Cardiac septum (tissue), 1 donor: ENCODE measurements at regions not wholly inside any gene's neighbourhood (a gene's known extent, or its start where the extent isn't known, plus 50 kb on each side); places are given as distances from the start of the nearest gene placed in this dataset.
"Not testable (repeated sequence)": the region's sequence is repeated elsewhere in the genome, so short reads cannot be mapped to it uniquely, and the experiment has no call there.

ENCODE experiments used
- DNase-seq: peaks from one replicate; pipeline ENCODE4 v3.0.0-alpha.2; 2020; ENCODE audit warnings: low spot score
- intact Hi-C: fragments of 100-400 bp; cut with DNase I; formaldehyde crosslinking; loops from one replicate; pipeline ENCODE4 v1.14.0; 2022
- donor health status: DM: no; HTN: no; CAD: no.

DNA sequence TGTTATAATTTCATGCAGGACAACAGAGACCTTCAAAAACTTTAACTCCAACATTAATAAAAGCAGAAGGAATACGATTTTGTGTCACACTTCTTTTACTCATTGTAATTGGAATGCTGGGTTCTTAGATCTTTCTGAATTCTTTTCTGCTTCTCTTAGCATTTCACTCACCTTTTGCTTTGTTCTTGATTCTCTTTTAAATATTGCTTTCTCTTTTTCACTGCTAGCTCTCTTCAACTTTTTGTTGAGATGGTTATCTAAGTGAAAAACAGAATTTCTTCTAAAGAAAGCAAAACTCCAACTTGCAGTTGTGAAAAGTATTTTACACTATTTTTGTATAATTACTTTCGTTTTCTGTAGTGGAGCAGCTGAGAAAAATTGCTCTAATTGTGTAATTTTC is 212.6 kb upstream of the KIF2A start:
- intact Hi-C loops, result no loop called here
- no peak for DNase-seq

- intact Hi-C loops, result no loop called here
- no peak for DNase-seq
These were observed 212.0 kb upstream of the KIF2A start for GRCh38 chr5:62093976-62094375.

DNA sequence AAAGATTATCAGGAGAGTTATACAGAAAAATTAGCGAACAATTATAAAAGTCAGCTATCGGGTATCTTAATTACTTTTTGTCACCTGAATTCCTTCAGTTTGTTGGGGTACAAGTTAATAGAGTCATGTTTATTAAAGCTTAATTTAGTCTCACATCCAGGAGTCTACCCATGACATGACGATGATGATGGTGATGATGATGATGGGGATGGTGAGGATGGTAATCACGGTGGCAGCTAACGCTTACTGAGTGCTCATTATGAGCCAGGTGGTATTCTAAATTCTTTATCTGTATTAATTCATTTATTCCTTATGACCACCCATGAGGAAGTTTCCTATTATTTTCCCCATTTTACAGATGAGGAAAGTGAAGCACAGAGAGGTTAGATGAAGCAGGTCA is 208.6 kb upstream of the KIF2A start:
- intact Hi-C loops, result no loop called here
- no peak for DNase-seq

DNA sequence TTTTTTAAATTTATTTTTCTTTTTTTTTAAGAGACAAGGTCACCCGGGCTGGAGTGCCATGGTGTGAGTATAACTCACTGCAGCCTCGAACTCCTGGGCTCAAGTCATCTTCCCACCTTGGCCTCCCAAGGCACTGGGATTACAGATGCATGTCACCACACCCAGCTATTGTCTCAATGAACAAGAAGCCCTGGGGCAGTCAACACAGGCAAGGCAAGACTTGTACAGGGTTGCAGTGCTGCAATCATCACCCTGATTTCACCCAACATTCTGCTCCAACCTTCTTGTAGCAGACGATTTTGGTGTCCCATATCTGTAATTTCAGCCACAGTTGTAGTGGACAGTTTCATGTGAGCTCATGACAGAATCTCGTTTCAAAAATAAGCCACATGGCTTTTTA is 205.8 kb upstream of the KIF2A start:
- intact Hi-C loops, result no loop called here

DNA sequence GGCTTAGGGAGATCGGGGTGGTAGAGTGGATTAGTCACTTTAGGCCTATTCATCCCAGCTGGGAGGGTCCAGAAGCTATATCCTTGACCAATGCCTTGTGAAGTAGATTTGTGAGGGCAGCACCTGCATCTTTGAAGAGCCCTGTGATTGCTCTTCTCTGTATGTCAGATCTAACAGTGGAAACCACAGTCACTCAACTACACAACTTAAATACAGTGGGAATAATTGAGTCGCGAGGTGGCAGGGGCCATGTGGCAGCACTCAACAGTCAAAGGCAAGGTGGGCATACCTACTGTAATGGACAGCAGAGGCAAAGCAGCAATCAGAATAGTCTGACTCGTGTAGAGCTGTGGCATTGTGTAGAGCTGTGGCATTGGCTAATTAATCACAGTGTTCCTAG is 202.1 kb upstream of the KIF2A start:
- DNase-seq, intact Hi-C loops: not testable (repeated sequence)

More for the DNA sequence above, 205.8 kb upstream of the KIF2A start:
- DNase-seq, result no peak

- DNase-seq, result no peak
- intact Hi-C loops, result no loop called here
These were observed 194.6 kb upstream of the KIF2A start for GRCh38 chr5:62111428-62111827.

DNA sequence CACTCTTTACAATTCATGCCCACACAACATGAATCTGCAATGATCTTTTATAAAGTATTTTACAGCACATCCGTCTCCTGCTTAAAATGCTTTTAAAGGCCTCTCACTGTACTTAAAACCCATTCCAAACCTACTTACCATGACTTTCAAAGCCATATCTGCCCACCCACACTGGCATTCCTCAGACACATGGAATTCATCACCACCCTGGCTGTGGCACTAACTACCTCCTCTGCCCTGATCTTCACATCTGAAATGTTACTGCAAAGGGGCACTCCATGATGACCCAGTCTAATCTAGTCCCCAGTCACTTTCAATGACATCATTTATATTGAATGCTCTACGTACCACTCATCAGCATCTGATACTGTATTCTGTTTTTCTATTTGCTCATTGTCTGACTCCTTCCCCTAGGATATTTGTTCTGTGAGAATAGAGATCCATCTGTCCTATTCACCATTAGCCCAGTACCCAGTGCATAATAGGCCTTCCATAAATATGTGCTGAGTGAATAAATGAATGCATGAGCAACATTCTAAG is 193.2 kb upstream of the KIF2A start:
- intact Hi-C loops, result no loop called here
- DNase-seq, result no peak

- DNase-seq, result no peak
- intact Hi-C loops, result no loop called here
These were observed 191.0 kb upstream of the KIF2A start for GRCh38 chr5:62115014-62115413.

GRCh38 chr5:62124266-62124665 is 181.7 kb upstream of the KIF2A start:
- DNase-seq, result no peak
- intact Hi-C loops, result no loop called here

GRCh38 chr5:62126090-62126489 is 179.9 kb upstream of the KIF2A start:
- no peak for DNase-seq
- intact Hi-C loops, result no loop called here

- DNase-seq, result no peak
- intact Hi-C loops, result no loop called here
These were observed 178.8 kb upstream of the KIF2A start for GRCh38 chr5:62127098-62127736.

DNA sequence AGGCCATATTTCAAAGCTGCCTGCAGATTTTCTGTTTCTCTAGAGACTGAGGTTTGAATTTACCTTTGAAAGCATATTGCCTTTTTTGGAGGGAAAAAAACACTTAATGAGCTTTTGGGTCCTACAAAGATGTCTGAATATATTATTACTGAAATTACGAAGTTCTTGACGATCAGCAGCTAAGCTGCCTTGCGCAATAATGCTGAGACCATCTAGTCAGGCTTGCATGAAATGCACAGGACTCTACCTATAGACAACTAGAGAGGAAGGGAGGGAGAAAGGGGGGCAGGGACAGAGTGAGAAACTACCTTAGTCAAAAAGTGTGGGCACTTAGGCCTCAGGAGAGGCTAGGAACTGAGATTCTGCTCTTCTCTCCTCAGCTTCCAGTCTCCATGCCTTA is 175.9 kb upstream of the KIF2A start:
- intact Hi-C loops, result no loop called here

GRCh38 chr5:62132276-62132675 is 173.7 kb upstream of the KIF2A start:
- DNase-seq, result no peak
- intact Hi-C loops, result no loop called here

More for the DNA sequence above, 175.9 kb upstream of the KIF2A start:
- no peak for DNase-seq

GRCh38 chr5:62133426-62133825 is 172.6 kb upstream of the KIF2A start:
- DNase-seq, result no peak
- intact Hi-C loops, result no loop called here

DNA sequence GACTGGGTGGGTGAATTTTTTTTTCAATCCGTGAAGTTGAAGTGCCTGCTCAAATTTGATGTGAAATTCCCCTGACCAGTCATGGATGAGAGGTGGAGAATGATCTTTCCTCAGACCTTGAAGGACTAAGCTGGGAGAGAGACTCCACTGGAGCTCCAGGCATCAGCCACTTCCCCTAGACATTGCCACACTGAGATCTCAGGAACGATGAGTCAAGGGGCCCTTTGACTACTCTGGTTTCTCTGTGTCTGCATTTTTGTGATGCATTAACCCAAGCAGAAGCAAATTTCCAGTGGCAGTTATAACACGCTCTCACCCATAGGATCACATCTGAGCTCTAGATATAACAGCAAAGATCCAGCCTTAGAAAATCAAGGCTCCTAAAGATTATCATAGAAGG is 171.2 kb upstream of the KIF2A start:
- intact Hi-C loops, result no loop called here
- no peak for DNase-seq

GRCh38 chr5:62137628-62138027 is 168.4 kb upstream of the KIF2A start:
- intact Hi-C loops, result no loop called here
- no peak for DNase-seq

DNA sequence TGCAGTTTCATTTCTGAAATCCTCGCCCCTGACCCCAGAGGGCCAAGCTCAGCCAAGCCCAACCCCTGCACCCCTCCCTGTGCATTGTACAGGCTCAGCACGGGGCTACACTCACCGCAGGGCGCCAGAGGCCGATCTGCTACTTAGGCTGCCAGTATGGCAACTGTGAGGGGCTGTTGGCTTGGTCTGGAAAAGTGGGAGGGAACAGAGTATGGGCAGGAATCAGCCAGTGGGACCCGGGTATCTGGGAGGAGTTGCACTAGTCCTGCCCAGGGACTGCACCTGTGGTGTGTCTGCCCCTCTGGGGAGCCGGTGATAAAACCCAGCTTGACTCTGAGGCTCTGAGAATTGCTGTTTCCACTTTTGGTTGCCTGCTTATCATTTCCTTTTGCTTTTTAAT is 167.4 kb upstream of the KIF2A start:
- DNase-seq, result no peak
- intact Hi-C loops, result no loop called here

DNA sequence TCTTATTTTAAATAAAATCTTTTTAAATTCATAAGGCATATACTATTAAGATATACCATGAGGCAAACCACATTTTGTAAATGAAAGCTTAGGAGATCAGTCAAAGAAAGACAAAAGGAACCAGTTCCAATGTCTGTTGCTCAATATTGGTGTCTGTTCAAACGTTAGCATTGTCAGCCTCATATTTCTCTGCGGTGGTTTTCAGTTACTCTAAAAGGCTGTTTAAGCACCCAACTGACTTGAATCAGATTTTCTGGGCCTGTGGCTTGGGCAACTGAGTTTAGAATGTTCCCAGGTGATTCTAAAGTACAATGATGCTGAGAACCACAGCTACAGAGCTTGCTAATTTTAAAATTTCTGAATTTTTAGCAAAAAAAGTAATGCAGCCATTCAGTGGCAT is 166.3 kb upstream of the KIF2A start:
- intact Hi-C loops, result no loop called here

GRCh38 chr5:62142351-62142750 is 163.7 kb upstream of the KIF2A start:
- intact Hi-C loops, result no loop called here
- no peak for DNase-seq

More for the DNA sequence above, 166.3 kb upstream of the KIF2A start:
- no peak for DNase-seq

DNA sequence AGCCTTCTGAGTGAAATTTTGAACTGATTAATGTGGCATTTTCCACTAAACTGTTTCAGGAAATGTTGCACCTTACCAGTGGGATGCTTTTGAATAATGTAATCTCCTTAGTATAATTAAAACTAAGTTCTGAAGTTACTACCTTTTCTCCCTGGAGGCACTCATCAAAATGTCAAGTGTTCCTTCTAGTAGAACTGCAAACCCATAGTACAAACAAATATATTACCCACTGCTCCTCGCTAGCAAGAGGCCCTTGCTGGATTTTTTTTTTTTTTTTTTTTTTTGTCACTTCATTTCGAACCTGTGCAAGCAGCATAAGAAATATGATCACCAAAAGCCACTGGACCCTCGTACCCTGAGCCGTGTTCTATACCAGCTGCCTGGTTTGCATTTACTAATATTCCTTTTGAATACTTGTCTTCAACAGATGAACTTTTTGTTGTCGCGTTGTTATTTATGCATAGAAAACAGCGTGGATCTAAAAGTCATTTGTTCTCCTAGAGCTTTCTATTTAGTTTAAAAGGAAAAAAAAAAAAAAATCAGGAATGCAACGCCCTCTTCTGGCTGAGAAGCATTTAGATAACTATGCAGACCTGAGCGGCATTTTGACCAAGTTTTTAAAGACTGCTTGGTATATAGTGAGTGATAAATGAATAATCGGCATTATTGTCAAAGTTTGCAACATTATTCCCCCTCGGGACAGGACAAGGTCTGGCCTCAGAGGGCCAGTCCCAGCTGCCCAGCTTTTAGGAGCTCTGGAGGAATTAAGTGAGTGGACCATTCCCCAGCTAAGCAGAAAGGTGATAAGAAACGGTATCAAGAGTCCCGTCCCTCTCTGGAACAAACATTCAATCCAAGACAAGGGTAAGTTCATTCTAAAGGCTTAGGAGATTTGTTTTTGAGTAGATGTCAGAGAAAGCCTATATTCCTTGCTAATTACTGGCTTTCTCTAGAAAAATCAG is 162.5 kb upstream of the KIF2A start:
- intact Hi-C loops, result no loop called here

More for the DNA sequence above, 162.5 kb upstream of the KIF2A start:
- no peak for DNase-seq
